C4-2B (cell line): ENCODE measurements at regions not wholly inside any gene's neighbourhood (a gene's known extent, or its start where the extent isn't known, plus 50 kb on each side); places are given as distances from the start of the nearest gene placed in this dataset.

Experiments used
- ZFX ChIP-seq: fragments of 450-650 bp; IDR thresholded peaks from 2 replicates; pipeline ENCODE4 v1.6.1; 2017
- TF ChIP-seq, protein P1 (sequence below): fragments of 450-650 bp; conservative IDR thresholded peaks from 2 replicates; pipeline ENCODE4 v1.5.1; 2017; ENCODE audit warnings: mild to moderate bottlenecking

DNA sequence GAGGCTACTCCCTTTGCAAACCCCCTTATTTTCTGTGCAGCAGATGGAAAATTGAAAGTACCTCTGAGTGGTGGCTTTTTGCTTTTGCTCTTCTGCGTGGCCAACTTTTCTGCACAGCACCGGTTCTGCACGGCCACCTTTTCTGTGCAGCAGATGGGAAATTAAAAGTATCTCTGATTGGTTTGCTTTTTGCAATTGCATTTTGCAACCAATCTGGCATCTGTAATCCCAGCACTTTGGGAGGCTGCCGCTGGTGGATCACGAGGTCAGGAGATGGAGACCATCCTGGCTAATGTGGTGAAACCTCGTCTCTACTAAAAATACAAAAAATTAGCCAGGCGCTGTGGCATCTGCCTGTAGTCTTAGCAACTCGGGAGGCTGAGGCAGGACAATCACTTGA lies 79.5 kb upstream of the CHMP2B start:
- TF ChIP-seq, protein P1, sequence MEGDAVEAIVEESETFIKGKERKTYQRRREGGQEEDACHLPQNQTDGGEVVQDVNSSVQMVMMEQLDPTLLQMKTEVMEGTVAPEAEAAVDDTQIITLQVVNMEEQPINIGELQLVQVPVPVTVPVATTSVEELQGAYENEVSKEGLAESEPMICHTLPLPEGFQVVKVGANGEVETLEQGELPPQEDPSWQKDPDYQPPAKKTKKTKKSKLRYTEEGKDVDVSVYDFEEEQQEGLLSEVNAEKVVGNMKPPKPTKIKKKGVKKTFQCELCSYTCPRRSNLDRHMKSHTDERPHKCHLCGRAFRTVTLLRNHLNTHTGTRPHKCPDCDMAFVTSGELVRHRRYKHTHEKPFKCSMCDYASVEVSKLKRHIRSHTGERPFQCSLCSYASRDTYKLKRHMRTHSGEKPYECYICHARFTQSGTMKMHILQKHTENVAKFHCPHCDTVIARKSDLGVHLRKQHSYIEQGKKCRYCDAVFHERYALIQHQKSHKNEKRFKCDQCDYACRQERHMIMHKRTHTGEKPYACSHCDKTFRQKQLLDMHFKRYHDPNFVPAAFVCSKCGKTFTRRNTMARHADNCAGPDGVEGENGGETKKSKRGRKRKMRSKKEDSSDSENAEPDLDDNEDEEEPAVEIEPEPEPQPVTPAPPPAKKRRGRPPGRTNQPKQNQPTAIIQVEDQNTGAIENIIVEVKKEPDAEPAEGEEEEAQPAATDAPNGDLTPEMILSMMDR = no peak
- TF ChIP-seq ZFX = no peak
